ENCODE measurements at regions not wholly inside any gene's neighbourhood (a gene's known extent, or its start where the extent isn't known, plus 50 kb on each side); places are given as distances from the start of the nearest gene placed in this dataset.

DNA sequence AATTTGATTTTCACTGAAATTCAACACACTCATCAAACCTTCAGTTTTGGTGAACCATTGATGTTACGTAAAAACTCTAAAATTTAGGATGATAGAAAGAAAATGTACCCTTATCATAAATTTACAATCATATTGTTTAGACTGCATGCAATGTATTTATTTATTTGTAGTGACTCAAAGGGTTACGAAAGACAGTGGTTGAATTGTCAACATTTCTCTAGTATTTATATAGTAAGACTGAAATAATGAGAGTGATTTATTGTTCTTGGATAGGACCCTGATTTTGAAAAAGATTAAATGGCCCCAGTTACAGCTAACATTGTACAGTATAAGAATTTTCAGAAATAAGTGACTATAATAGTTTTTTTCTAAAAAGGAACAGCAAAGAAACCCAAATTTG is 591.5 kb downstream of the RFPL4B start:
- Histone ChIP-seq H3K4me3 (replicated peaks in 1 of 3; ENCODE audit: insufficient read depth in 1 of 3, low read depth in 1 of 3, low read length in 3 of 3) (no peak overlapping the region), H3K4me2 (ENCODE audit: insufficient read depth, low read length) (no peak overlapping the region), H2AFZ (ENCODE audit: low read depth, low read length) (no peak overlapping the region), H3K9me3 (replicated peaks; ENCODE audit: control insufficient read depth, insufficient read depth, low read length) (no peaks in the 10 kb centered on the region), H3K4me1 (ENCODE audit: control insufficient read depth, extremely low read depth, insufficient read depth, low read length) (peaks cover 12% of the 10 kb centered on the region), H3K27me3 (ENCODE audit: control insufficient read depth in 2 of 2, insufficient read depth in 2 of 2, low read length in 2 of 2) (no peaks in the 10 kb centered on the region), H3K27ac (ENCODE audit: insufficient read depth, low read depth, low read length) (no peak overlapping the region), H3K9ac (replicated peaks; ENCODE audit: extremely low read depth, insufficient read depth, low read length) (no peak overlapping the region), H3K9me1 (replicated peaks; ENCODE audit: control insufficient read depth, extremely low read depth, insufficient read depth, low read length) (no peaks in the 10 kb centered on the region), H4K20me1 (replicated peaks; ENCODE audit: control insufficient read depth, extremely low read depth, insufficient read depth, low read length) (no peaks in the 10 kb centered on the region), H3K36me3 (ENCODE audit: control insufficient read depth in 2 of 2, extremely low read depth in 1 of 2, insufficient read depth in 2 of 2, low read length in 2 of 2) (no peaks in the 10 kb centered on the region), H3K79me2 (ENCODE audit: control insufficient read depth, insufficient read depth, low read length) (no peaks in the 10 kb centered on the region)
- CTCF ChIA-PET, result no interaction called here
- DNase-seq (ENCODE audit: low read depth, low spot score) (no peak), FAIRE-seq (no peak)
- dilution Hi-C loops (cut with MboI; ENCODE audit: extremely low pct_ligation_motif_present, low sequenced_read_pairs) (no loop called here), intact Hi-C loops (cut with micrococcal nuclease) (no loop called here)
- POLR2A ChIA-PET, result no interaction called here
- no TSS peak for BruUV-seq (replicated peaks)
- TF ChIP-seq POLR2A (IDR thresholded peaks at IDR 0.05; ENCODE audit: low read depth, low read length) (no peak), MAX (IDR thresholded peaks at IDR 0.05; ENCODE audit: insufficient read depth, insufficient read length) (no peak), FOS (IDR thresholded peaks at IDR 0.05; ENCODE audit: borderline replicate concordance, insufficient read depth, low read length) (no peak), POLR2AphosphoS5 (IDR thresholded peaks at IDR 0.05; ENCODE audit: insufficient read depth, low read depth, low read length) (no peak), MYC (IDR thresholded peaks at IDR 0.05; ENCODE audit: low read depth, low read length) (no peak), JUN (IDR thresholded peaks at IDR 0.05; ENCODE audit: borderline replicate concordance, insufficient read depth, insufficient read length, low read depth) (no peak), GATA2 (IDR thresholded peaks at IDR 0.05; ENCODE audit: insufficient read depth, insufficient read length, low read depth, low read length) (no peak), EZH2 (IDR thresholded peaks at IDR 0.05; ENCODE audit: borderline replicate concordance, low read depth, low read length, severe bottlenecking) (no peak)
- TF ChIP-seq, protein P1, sequence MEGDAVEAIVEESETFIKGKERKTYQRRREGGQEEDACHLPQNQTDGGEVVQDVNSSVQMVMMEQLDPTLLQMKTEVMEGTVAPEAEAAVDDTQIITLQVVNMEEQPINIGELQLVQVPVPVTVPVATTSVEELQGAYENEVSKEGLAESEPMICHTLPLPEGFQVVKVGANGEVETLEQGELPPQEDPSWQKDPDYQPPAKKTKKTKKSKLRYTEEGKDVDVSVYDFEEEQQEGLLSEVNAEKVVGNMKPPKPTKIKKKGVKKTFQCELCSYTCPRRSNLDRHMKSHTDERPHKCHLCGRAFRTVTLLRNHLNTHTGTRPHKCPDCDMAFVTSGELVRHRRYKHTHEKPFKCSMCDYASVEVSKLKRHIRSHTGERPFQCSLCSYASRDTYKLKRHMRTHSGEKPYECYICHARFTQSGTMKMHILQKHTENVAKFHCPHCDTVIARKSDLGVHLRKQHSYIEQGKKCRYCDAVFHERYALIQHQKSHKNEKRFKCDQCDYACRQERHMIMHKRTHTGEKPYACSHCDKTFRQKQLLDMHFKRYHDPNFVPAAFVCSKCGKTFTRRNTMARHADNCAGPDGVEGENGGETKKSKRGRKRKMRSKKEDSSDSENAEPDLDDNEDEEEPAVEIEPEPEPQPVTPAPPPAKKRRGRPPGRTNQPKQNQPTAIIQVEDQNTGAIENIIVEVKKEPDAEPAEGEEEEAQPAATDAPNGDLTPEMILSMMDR (IDR thresholded peaks at IDR 0.05; ENCODE audit: extremely low read depth in 1 of 2, insufficient read depth in 1 of 2, low read depth in 1 of 2, low read length in 2 of 2), result no peak

Measured in endothelial cell of umbilical vein (primary cell).